ENCODE measurements at regions not wholly inside any gene's neighbourhood (a gene's known extent, or its start where the extent isn't known, plus 50 kb on each side); places are given as distances from the start of the nearest gene placed in this dataset.

DNA sequence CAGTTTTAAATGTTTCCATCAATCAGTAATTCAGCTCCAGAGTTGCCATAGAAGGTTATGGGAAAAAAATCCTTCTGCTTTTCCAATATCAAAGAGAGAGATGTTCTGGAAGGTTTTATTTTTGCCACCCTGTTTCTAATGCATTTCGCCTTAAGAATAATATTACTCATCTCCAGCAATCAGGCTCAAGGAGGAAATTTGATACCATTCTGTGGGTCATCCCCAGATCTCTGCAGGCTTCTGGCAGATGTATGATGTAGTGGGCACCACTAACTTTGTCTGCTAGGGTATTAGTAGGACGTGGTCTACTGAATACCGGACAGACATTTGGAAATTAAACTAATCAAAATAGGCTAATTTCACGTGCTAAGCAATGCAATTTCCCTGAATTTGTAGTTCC, 645.4 kb upstream of the TENM3 start (continued):
- TF ChIP-seq RFXAP (CRISPR knock-in tag; IDR thresholded peaks at IDR 0.05; ENCODE audit: borderline replicate concordance) (no peak), ZNF781 (CRISPR knock-in tag; IDR thresholded peaks at IDR 0.05; ENCODE audit: borderline replicate concordance, not compliant biosample characterization) (no peak), NR2F1 (CRISPR knock-in tag; IDR thresholded peaks at IDR 0.05) (no peak), PHF20 (CRISPR knock-in tag; IDR thresholded peaks at IDR 0.05) (no peak)

GRCh38 chr4:181599134-181599533, 644.1 kb upstream of the TENM3 start:
- CTCF ChIA-PET (ENCODE audit: low intra/inter-chr PET ratio, low total read pairs): no interaction called here
- Histone ChIP-seq H3K27me3 (ENCODE audit: control insufficient read depth in 1 of 2, insufficient read depth in 2 of 2, low read length in 2 of 2) (no peaks in the 10 kb centered on the region; a peak in 1 of 5 replicates), H3K4me2 (ENCODE audit: low read depth, low read length) (no peak overlapping the region), H3K9ac (ENCODE audit: insufficient read depth, low read depth, low read length) (no peak overlapping the region), H3K4me1 (ENCODE audit: insufficient read depth, low read length) (no peaks in the 10 kb centered on the region), H3K36me3 (replicated peaks in 1 of 2; ENCODE audit: control insufficient read depth in 1 of 2, insufficient read depth in 2 of 2, low read length in 2 of 2) (no peaks in the 10 kb centered on the region), H3K4me3 (replicated peaks in 1 of 3; ENCODE audit: insufficient read depth in 1 of 3, low read depth in 2 of 3, low read length in 3 of 3) (no peak overlapping the region), H4K20me1 (ENCODE audit: insufficient read depth, low read length) (no peaks in the 10 kb centered on the region), H3K9me3 (ENCODE audit: low read length) (no peaks in the 10 kb centered on the region), H3K79me2 (ENCODE audit: insufficient read depth, low read length) (no peaks in the 10 kb centered on the region), H3K27ac (ENCODE audit: extremely low read length, insufficient read depth, low read length) (no peak overlapping the region), H2AFZ (ENCODE audit: low read length) (no peak overlapping the region)
- ATAC-seq (no peak), DNase-seq (ENCODE audit: low spot score) (no peak), FAIRE-seq (no peak)
- in situ Hi-C loops (cut with HindIII; ENCODE audit: extremely low pct_ligation_motif_present, low pct_unique_long_range_greater_than_20kb): no loop called here
- 2% methylated on average over 6 of the region's 6 CpGs for WGBS (ENCODE audit: low lambda C conversion rate)
- TF ChIP-seq ZNF382 (CRISPR knock-in tag; IDR thresholded peaks at IDR 0.05; ENCODE audit: borderline replicate concordance): no peak
- TF ChIP-seq ZNF672 (CRISPR knock-in tag; IDR thresholded peaks at IDR 0.05): no peak
- intact Hi-C loops (cut with micrococcal nuclease; ENCODE audit: unreplicated experiment): no loop called here
- BruUV-seq (replicated peaks): no TSS peak
- POLR2A ChIA-PET: no interaction called here

DNA sequence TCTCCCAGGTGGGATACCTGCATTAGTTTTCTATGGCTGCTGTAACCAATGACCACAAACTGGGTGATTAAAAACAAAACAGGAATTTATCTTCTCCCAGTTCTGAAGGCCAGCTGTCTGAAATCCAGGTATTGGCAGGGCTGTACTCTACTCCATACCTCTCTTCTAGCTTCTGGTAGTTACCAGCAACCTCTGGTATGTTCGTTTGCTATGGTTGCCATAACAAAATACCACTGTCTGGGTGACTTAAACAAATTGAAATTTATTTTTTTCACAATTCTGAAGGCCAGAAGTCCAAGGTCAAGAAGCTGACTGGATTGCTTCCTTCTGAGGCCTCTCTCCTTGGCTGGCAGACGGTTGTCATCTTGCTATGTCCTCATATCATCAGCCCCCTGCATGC, 642.1 kb upstream of the TENM3 start:
- Histone ChIP-seq H3K27ac (ENCODE audit: extremely low read length, insufficient read depth, low read length) (no peak overlapping the region), H3K4me1 (ENCODE audit: insufficient read depth, low read length) (no peaks in the 10 kb centered on the region), H3K79me2 (ENCODE audit: insufficient read depth, low read length) (no peaks in the 10 kb centered on the region), H3K4me2 (ENCODE audit: low read depth, low read length) (no peak overlapping the region), H2AFZ (ENCODE audit: low read length) (no peak overlapping the region), H3K27me3 (ENCODE audit: control insufficient read depth in 1 of 2, insufficient read depth in 2 of 2, low read length in 2 of 2) (no peaks in the 10 kb centered on the region; a peak in 1 of 5 replicates), H4K20me1 (ENCODE audit: insufficient read depth, low read length) (no peaks in the 10 kb centered on the region), H3K9me3 (ENCODE audit: low read length) (no peaks in the 10 kb centered on the region), H3K36me3 (replicated peaks in 1 of 2; ENCODE audit: control insufficient read depth in 1 of 2, insufficient read depth in 2 of 2, low read length in 2 of 2) (no peaks in the 10 kb centered on the region), H3K4me3 (replicated peaks in 1 of 3; ENCODE audit: insufficient read depth in 1 of 3, low read depth in 2 of 3, low read length in 3 of 3) (no peak overlapping the region), H3K9ac (ENCODE audit: insufficient read depth, low read depth, low read length) (no peak overlapping the region)
- 0% methylated on average over 2 of the region's 2 CpGs for WGBS (ENCODE audit: low lambda C conversion rate)
- FAIRE-seq: no peak
- ChIA-PET CTCF (ENCODE audit: low intra/inter-chr PET ratio, low total read pairs) (no interaction called here), POLR2A (no interaction called here)
- no peak for DNase-seq (ENCODE audit: low spot score)
- TF ChIP-seq ZNF432 (CRISPR knock-in tag; IDR thresholded peaks at IDR 0.05; ENCODE audit: borderline replicate concordance): no peak
- TF ChIP-seq ZGPAT (CRISPR knock-in tag; IDR thresholded peaks at IDR 0.05): no peak
- TF ChIP-seq THAP11 (CRISPR knock-in tag; IDR thresholded peaks at IDR 0.05): no peak
- TF ChIP-seq HES4 (CRISPR knock-in tag; IDR thresholded peaks at IDR 0.05; ENCODE audit: borderline replicate concordance): no peak
- TF ChIP-seq TEAD2 (CRISPR knock-in tag; IDR thresholded peaks at IDR 0.05): no peak
- intact Hi-C loops (cut with micrococcal nuclease; ENCODE audit: unreplicated experiment): no loop called here
- no peak for ATAC-seq
- BruUV-seq (replicated peaks): no TSS peak
- in situ Hi-C loops (cut with HindIII; ENCODE audit: extremely low pct_ligation_motif_present, low pct_unique_long_range_greater_than_20kb): no loop called here

Measured in HepG2 (cell line).